ENCODE measurements at regions not wholly inside any gene's neighbourhood (a gene's known extent, or its start where the extent isn't known, plus 50 kb on each side); places are given as distances from the start of the nearest gene placed in this dataset.
"Not testable (repeated sequence)": the region's sequence is repeated elsewhere in the genome, so short reads cannot be mapped to it uniquely, and the experiment has no call there.

- no peak for DNase-seq (ENCODE audit: low read depth in 2 of 2)
These were observed 53.6 kb downstream of the APCS start for GRCh38 chr1:159641221-159641620.

GRCh38 chr1:159646687-159647086 lies 59.1 kb downstream of the APCS start:
- DNase-seq (ENCODE audit: low read depth in 2 of 2) = no peak

DNA sequence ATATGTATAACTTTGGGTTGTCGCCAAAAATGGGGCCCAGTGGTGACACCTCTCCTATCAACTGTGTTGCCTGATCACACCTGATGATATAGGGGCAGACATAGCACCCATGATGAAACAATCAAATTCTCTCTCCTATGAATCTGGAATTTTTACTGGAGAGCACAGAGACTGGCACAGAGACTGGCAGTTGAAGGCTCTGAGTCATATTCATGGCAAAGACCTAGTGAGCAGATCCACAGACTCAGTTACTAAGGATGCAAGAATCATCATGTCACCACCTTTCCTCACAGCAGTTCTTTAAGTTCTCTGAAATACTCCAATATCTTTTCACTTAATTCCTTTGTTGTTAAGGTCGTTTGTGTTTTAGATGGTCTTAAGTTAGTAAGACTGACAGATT lies 60.0 kb downstream of the APCS start:
- DNase-seq (ENCODE audit: low read depth in 2 of 2) = no peak

DNA sequence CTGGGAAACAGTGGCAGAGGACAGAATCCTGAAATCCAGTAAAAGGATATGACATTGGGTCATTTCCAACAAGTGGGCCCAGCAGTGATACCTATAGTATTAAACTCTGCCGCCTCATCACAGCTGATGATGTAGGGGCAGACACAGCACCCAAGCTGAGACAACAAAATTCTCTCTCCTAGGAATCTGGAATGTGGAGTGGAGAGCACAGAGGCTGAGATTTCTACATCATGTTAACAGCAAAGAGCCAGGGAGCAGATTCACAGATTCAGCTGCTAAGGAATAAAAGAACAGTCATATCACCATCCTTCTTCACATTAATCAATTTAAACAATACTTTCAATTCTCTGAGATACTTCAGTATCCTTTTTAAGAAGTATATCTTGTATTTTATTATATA lies 61.9 kb downstream of the CRP start:
- no peak for DNase-seq (ENCODE audit: low read depth in 2 of 2)

GRCh38 chr1:159653201-159653600 lies 61.2 kb downstream of the CRP start:
- peak; percentile 53 for DNase-seq (ENCODE audit: low read depth in 2 of 2)

- not testable (repeated sequence) for DNase-seq (ENCODE audit: low read depth in 2 of 2)
These were observed 56.9 kb downstream of the CRP start for GRCh38 chr1:159657477-159657876.
